Kidney epithelial cell (primary cell): ENCODE measurements at regions not wholly inside any gene's neighbourhood (a gene's known extent, or its start where the extent isn't known, plus 50 kb on each side); places are given as distances from the start of the nearest gene placed in this dataset.

ENCODE experiments used
- DNase-seq: peaks from one replicate; pipeline ENCODE4 v3.0.0-alpha.2; 2010; ENCODE audit warnings: low read depth
- H3K27me3 ChIP-seq: 2 replicates; pipeline ENCODE4 v1.6.0; 2011; ENCODE audit warnings: low read length; ENCODE audit not compliant: control insufficient read depth, insufficient read depth
- H3K36me3 ChIP-seq: 2 replicates; pipeline ENCODE4 v1.5.1; 2011; ENCODE audit warnings: low read length; ENCODE audit not compliant: control insufficient read depth, insufficient read depth
- H3K4me3 ChIP-seq: 2 replicates; pipeline ENCODE4 v1.5.1; 2011; ENCODE audit warnings: low read depth, mild to moderate bottlenecking, control low read depth, low read length
- CTCF ChIP-seq: IDR thresholded peaks from 2 replicates; pipeline ENCODE4 v1.5.1; 2011; ENCODE audit warnings: mild to moderate bottlenecking, moderate library complexity, low read length, control low read depth, inconsistent platforms; ENCODE audit not compliant: insufficient read depth, poor library complexity, severe bottlenecking

GRCh38 chrX:7205037-7205577 lies 57.2 kb upstream of the PUDP start:
- no peaks in the 10 kb centered on the region for H3K27me3 ChIP-seq
- DNase-seq, result no peak
- TF ChIP-seq CTCF, result no peak
- H3K36me3 ChIP-seq, result no peaks in the 10 kb centered on the region
- H3K4me3 ChIP-seq, result no peak overlapping the region

GRCh38 chrX:7204619-7205018 lies 56.7 kb upstream of the PUDP start:
- H3K27me3 ChIP-seq, result no peaks in the 10 kb centered on the region
- no peak for TF ChIP-seq CTCF
- no peak overlapping the region for H3K4me3 ChIP-seq
- H3K36me3 ChIP-seq, result no peaks in the 10 kb centered on the region
- no peak for DNase-seq

- Histone ChIP-seq H3K4me3 (no peak overlapping the region), H3K27me3 (no peaks in the 10 kb centered on the region), H3K36me3 (no peaks in the 10 kb centered on the region)
- DNase-seq, result no peak
- no peak for TF ChIP-seq CTCF
Measured at GRCh38 chrX:7202206-7202605, 54.3 kb upstream of the PUDP start.

- no peaks in the 10 kb centered on the region for H3K27me3 ChIP-seq
- no peak for DNase-seq
- H3K36me3 ChIP-seq, result no peaks in the 10 kb centered on the region
- no peak overlapping the region for H3K4me3 ChIP-seq
- TF ChIP-seq CTCF, result no peak
Measured at GRCh38 chrX:7201496-7201895, 53.5 kb upstream of the PUDP start.

GRCh38 chrX:7198499-7198898 lies 50.5 kb upstream of the PUDP start:
- no peak for TF ChIP-seq CTCF
- no peaks in the 10 kb centered on the region for H3K36me3 ChIP-seq

More at GRCh38 chrX:7198499-7198898, 50.5 kb upstream of the PUDP start:
- no peaks in the 10 kb centered on the region for H3K27me3 ChIP-seq
- no peak overlapping the region for H3K4me3 ChIP-seq
- no peak for DNase-seq
